ENCODE measurements at regions not wholly inside any gene's neighbourhood (a gene's known extent, or its start where the extent isn't known, plus 50 kb on each side); places are given as distances from the start of the nearest gene placed in this dataset.

GRCh38 chr11:109869536-109869935, 223.7 kb upstream of the ZC3H12C start:
- WGBS, 2 donors (ENCODE audit: low coverage in 1 of 2) = 75 to 91% methylated on average over 2 of the region's 2 CpGs

GRCh38 chr11:109870297-109870696, 222.9 kb upstream of the ZC3H12C start:
- TF ChIP-seq POLR2A (IDR thresholded peaks at IDR 0.05) = no peak
- no peak for TF ChIP-seq EP300 (IDR thresholded peaks at IDR 0.05; ENCODE audit: low read depth)
- TF ChIP-seq CTCF (IDR thresholded peaks at IDR 0.05) = no peak
- TF ChIP-seq POLR2AphosphoS5 (IDR thresholded peaks at IDR 0.05) = no peak
- H3K4me3 ChIP-seq = no peak overlapping the region
- 87 to 96% methylated on average over 5 to 6 of the region's 6 CpGs for WGBS, 2 donors (ENCODE audit: low coverage in 1 of 2)
- in situ Hi-C loops (cut with MboI; ENCODE audit: low pct_ligation_motif_present in 1 of 4, low pct_unique_long_range_greater_than_20kb in 1 of 4, low sequenced_read_pairs in 3 of 4) = no loop called here
- no peak overlapping the region for H3K27ac ChIP-seq
- H3K36me3 ChIP-seq = no peaks in the 10 kb centered on the region
- no peaks in the 10 kb centered on the region for H3K9me3 ChIP-seq
- H3K4me1 ChIP-seq = no peaks in the 10 kb centered on the region
- no peak for DNase-seq
- intact Hi-C loops (cut with DNase I; ENCODE audit: low total_unique reads) = no loop called here
- H3K27me3 ChIP-seq = no peaks in the 10 kb centered on the region

More at GRCh38 chr11:109869536-109869935, 223.7 kb upstream of the ZC3H12C start:
- Histone ChIP-seq H3K9me3 (no peaks in the 10 kb centered on the region), H3K27me3 (no peaks in the 10 kb centered on the region), H3K36me3 (no peaks in the 10 kb centered on the region), H3K4me1 (no peaks in the 10 kb centered on the region), H3K4me3 (no peak overlapping the region), H3K27ac (no peak overlapping the region)
- intact Hi-C loops (cut with DNase I; ENCODE audit: low total_unique reads) = no loop called here
- DNase-seq = no peak
- in situ Hi-C loops (cut with MboI; ENCODE audit: low pct_ligation_motif_present in 1 of 4, low pct_unique_long_range_greater_than_20kb in 1 of 4, low sequenced_read_pairs in 3 of 4) = no loop called here
- no peak for TF ChIP-seq CTCF (IDR thresholded peaks at IDR 0.05)
- TF ChIP-seq POLR2A (IDR thresholded peaks at IDR 0.05) = no peak
- no peak for TF ChIP-seq POLR2AphosphoS5 (IDR thresholded peaks at IDR 0.05)
- TF ChIP-seq EP300 (IDR thresholded peaks at IDR 0.05; ENCODE audit: low read depth) = no peak

GRCh38 chr11:109877043-109877442, 216.1 kb upstream of the ZC3H12C start:
- Histone ChIP-seq H3K4me1 (no peaks in the 10 kb centered on the region), H3K27me3 (no peaks in the 10 kb centered on the region), H3K27ac (no peak overlapping the region), H3K9me3 (no peaks in the 10 kb centered on the region), H3K4me3 (no peak overlapping the region), H3K36me3 (no peaks in the 10 kb centered on the region)
- WGBS, 2 donors (ENCODE audit: low coverage in 1 of 2) = 31 to 41% methylated on average over 2 to 4 of the region's 4 CpGs
- intact Hi-C loops (cut with DNase I; ENCODE audit: low total_unique reads) (no loop called here), in situ Hi-C loops (cut with MboI; ENCODE audit: low pct_ligation_motif_present in 1 of 4, low pct_unique_long_range_greater_than_20kb in 1 of 4, low sequenced_read_pairs in 3 of 4) (no loop called here)
- DNase-seq = no peak
- TF ChIP-seq POLR2A (IDR thresholded peaks at IDR 0.05) = no peak
- no peak for TF ChIP-seq CTCF (IDR thresholded peaks at IDR 0.05)
- TF ChIP-seq POLR2AphosphoS5 (IDR thresholded peaks at IDR 0.05) = no peak
- no peak for TF ChIP-seq EP300 (IDR thresholded peaks at IDR 0.05; ENCODE audit: low read depth)

- 86% methylated on average over 4 of the region's 4 CpGs for WGBS, 2 donors (ENCODE audit: low coverage in 1 of 2)
- no peaks in the 10 kb centered on the region for H3K36me3 ChIP-seq
- in situ Hi-C loops (cut with MboI; ENCODE audit: low pct_ligation_motif_present in 1 of 4, low pct_unique_long_range_greater_than_20kb in 1 of 4, low sequenced_read_pairs in 3 of 4) = no loop called here
- TF ChIP-seq POLR2A (IDR thresholded peaks at IDR 0.05) (no peak), EP300 (IDR thresholded peaks at IDR 0.05; ENCODE audit: low read depth) (no peak), POLR2AphosphoS5 (IDR thresholded peaks at IDR 0.05) (no peak), CTCF (IDR thresholded peaks at IDR 0.05) (no peak)
- no peak for DNase-seq
- no peak overlapping the region for H3K4me3 ChIP-seq
- intact Hi-C loops (cut with DNase I; ENCODE audit: low total_unique reads) = no loop called here
- H3K9me3 ChIP-seq = no peaks in the 10 kb centered on the region
- H3K27me3 ChIP-seq = no peaks in the 10 kb centered on the region
- no peaks in the 10 kb centered on the region for H3K4me1 ChIP-seq
- no peak overlapping the region for H3K27ac ChIP-seq
These were observed 208.7 kb upstream of the ZC3H12C start for GRCh38 chr11:109884501-109884900.
